Sigmoid colon (tissue), 4 donors: ENCODE measurements at regions not wholly inside any gene's neighbourhood (a gene's known extent, or its start where the extent isn't known, plus 50 kb on each side); places are given as distances from the start of the nearest gene placed in this dataset.

Source experiments
- EP300 ChIP-seq, 4 donors: sonication (generic); formaldehyde crosslinking; IDR thresholded peaks; one replicate each; pipeline ENCODE4 v1.6.1; 2017; ENCODE audit warnings: antibody characterized with exemption in 4 of 4
- POLR2A ChIP-seq, 2 donors: fragments of 450-650 bp; IDR thresholded peaks; one replicate each; pipeline ENCODE4 v1.6.1; 2016; ENCODE audit warnings: antibody characterized with exemption in 2 of 2, mild to moderate bottlenecking in 2 of 2, moderate library complexity in 2 of 2
- POLR2AphosphoS5 ChIP-seq, 4 donors: sonication (generic); formaldehyde crosslinking; IDR thresholded peaks; one replicate each; pipeline ENCODE4 v1.6.1; 2017; ENCODE audit warnings: antibody characterized with exemption in 4 of 4
- TF ChIP-seq, protein P1 (sequence below), 4 experiments: fragments of 450-650 bp in 3 of 4; fragments of 200-600 bp in 1 of 4; IDR thresholded peaks; one replicate each; pipeline ENCODE4 v1.5.1; 2016 to 2019; ENCODE audit warnings: antibody characterized with exemption in 4 of 4, mild to moderate bottlenecking in 3 of 4, moderate library complexity in 2 of 4

DNA sequence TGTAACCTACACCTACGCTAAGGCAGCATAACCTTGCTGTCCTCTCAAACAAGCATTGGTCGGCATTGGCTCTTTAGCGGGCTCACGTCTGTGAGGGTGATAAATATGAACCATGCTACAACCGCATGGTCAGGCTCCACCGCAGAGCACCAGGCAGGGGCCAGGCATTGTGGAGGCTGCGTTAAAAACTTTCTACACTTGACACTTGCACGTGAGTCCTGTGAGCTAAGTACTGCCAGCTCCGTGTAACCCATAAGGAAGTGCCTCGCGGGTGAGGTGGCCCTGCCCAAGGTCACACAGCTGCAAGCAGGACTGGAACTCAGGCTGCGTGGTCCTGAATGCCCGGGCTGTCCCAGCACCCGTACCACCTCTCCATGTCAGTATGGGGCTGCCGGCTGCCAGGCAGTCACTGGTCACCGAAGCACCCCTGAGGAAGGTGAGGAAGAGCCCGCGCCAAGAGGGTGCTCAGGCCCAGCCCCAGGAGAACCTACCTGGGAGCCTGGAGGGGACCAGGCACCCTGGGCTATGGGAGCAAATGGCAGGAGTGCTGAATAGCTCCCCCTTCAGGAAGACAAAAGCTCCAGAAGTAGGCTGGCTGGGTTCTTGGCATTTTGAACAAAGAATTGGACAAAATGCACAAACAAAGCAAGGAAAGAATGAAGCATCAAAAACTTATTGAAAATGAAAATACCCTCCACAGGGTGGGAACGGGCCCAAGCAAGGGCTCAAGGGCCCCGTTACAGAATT is 271.1 kb upstream of the RAB6C start:
- TF ChIP-seq, protein P1, sequence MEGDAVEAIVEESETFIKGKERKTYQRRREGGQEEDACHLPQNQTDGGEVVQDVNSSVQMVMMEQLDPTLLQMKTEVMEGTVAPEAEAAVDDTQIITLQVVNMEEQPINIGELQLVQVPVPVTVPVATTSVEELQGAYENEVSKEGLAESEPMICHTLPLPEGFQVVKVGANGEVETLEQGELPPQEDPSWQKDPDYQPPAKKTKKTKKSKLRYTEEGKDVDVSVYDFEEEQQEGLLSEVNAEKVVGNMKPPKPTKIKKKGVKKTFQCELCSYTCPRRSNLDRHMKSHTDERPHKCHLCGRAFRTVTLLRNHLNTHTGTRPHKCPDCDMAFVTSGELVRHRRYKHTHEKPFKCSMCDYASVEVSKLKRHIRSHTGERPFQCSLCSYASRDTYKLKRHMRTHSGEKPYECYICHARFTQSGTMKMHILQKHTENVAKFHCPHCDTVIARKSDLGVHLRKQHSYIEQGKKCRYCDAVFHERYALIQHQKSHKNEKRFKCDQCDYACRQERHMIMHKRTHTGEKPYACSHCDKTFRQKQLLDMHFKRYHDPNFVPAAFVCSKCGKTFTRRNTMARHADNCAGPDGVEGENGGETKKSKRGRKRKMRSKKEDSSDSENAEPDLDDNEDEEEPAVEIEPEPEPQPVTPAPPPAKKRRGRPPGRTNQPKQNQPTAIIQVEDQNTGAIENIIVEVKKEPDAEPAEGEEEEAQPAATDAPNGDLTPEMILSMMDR (IDR thresholded peaks at IDR 0.05), result no peak
- TF ChIP-seq POLR2A (IDR thresholded peaks at IDR 0.05), result no peak
- no peak for TF ChIP-seq POLR2AphosphoS5 (IDR thresholded peaks at IDR 0.05)
- no peak for TF ChIP-seq EP300 (IDR thresholded peaks at IDR 0.05)
